Spleen (tissue), 3 donors: ENCODE measurements at regions not wholly inside any gene's neighbourhood (a gene's known extent, or its start where the extent isn't known, plus 50 kb on each side); places are given as distances from the start of the nearest gene placed in this dataset.

Experiments
- POLR2A ChIP-seq, 3 donors: fragments of 450-650 bp; IDR thresholded peaks; one replicate each; pipeline ENCODE4 v1.5.1; 2017; ENCODE audit warnings: antibody characterized with exemption in 3 of 3, mild to moderate bottlenecking in 1 of 3
- POLR2AphosphoS5 ChIP-seq, 3 donors: sonication (generic); formaldehyde crosslinking; IDR thresholded peaks; one replicate each; pipeline ENCODE4 v1.5.1; 2017; ENCODE audit warnings: antibody characterized with exemption in 3 of 3

DNA sequence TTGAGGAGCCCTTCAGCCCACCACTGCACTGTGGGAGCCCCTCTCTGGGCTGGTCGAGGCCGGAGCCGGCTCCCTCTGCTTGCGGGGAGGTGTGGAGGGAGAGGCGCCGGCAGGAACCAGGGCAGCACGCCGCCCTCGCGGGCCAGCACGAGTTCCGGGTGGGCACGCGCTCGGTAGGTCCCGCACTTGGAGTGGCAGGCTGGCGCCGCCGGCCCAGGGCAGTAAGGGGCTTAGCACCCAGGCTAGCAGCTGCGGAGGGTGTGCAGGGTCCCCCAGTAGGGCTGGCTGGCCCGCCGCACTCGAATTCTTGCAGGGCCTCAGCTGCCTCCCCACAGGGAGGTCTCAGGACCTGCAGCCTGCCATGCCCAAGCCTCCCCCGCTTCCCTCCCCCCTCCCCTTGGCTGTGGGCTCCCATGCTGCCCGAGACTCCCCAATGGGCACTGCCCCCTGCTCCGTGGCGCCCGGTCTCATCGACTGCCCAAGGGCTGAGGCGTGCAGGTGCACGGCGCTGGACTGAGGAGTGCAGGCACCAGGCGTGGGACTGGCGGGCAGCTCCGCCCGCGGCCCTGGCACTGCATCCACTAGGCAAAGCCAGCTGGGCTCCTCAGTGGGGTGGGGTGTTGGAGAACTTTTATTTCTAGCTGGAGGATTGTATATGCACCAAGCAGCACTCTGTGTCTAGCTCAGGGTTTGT is 127.5 kb downstream of the DCK start:
- TF ChIP-seq POLR2AphosphoS5 (IDR thresholded peaks at IDR 0.05) (no peak), POLR2A (IDR thresholded peaks at IDR 0.05) (no peak)
